Gastrocnemius medialis (tissue), 4 donors: ENCODE measurements at regions not wholly inside any gene's neighbourhood (a gene's known extent, or its start where the extent isn't known, plus 50 kb on each side); places are given as distances from the start of the nearest gene placed in this dataset.

Experiments
- ATAC-seq, 2 donors: fragments of 150-250 bp; one replicate each; pipeline ENCODE4 v1.9.1; 2016
- DNase-seq, 2 donors: peaks; one replicate each; pipeline ENCODE4 v3.0.0-alpha.2; 2019
- H3K27ac ChIP-seq, 4 donors: fragments of 200-600 bp; sonication (generic); 1 replicate in 1 of 4; 2 replicates in 3 of 4; pipeline ENCODE4 v1.5.1; 2016 to 2018; ENCODE audit warnings: mild to moderate bottlenecking in 2 of 4, moderate library complexity in 1 of 4
- H3K27me3 ChIP-seq, 3 donors: fragments of 200-600 bp; sonication (generic) in 2 of 3; 1 replicate in 1 of 3; 2 replicates in 2 of 3; pipeline versions ENCODE4 v1.5.1 to v1.6.0; 2016 to 2019; ENCODE audit warnings: mild to moderate bottlenecking in 1 of 3, moderate library complexity in 1 of 3
- H3K36me3 ChIP-seq, 2 donors: fragments of 200-600 bp; sonication (generic) in 1 of 2; one replicate each; pipeline ENCODE4 v1.5.1; 2017 to 2018
- H3K4me1 ChIP-seq, 2 donors: fragments of 200-600 bp; sonication (generic) in 1 of 2; one replicate each; pipeline ENCODE4 v1.5.1; 2016 to 2017; ENCODE audit warnings: mild to moderate bottlenecking in 2 of 2
- H3K4me3 ChIP-seq, 4 donors: fragments of 200-600 bp; sonication (generic) in 3 of 4; 1 replicate in 1 of 4; 2 replicates in 3 of 4; pipeline ENCODE4 v1.5.1; 2016 to 2019; ENCODE audit warnings: mild to moderate bottlenecking in 2 of 4
- H3K9me3 ChIP-seq, 3 donors: fragments of 200-600 bp; sonication (generic) in 2 of 3; 1 replicate in 1 of 3; 2 replicates in 2 of 3; pipeline ENCODE4 v1.5.1; 2016 to 2019
- CTCF ChIP-seq, 5 experiments: fragments of 450-650 bp in 3 of 5; fragments of 200-600 bp in 2 of 5; sonication (generic) in 2 of 5; IDR thresholded peaks in 4 of 5; conservative IDR thresholded peaks in 1 of 5; 1 replicate in 4 of 5; 2 replicates in 1 of 5; pipeline ENCODE4 v1.5.1; 2016 to 2019; ENCODE audit warnings: antibody characterized with exemption in 5 of 5, mild to moderate bottlenecking in 3 of 5, moderate library complexity in 3 of 5
- POLR2A ChIP-seq, 2 donors: fragments of 450-650 bp; IDR thresholded peaks; one replicate each; pipeline ENCODE4 v1.6.1; 2017; ENCODE audit warnings: antibody characterized with exemption in 2 of 2, mild to moderate bottlenecking in 2 of 2, moderate library complexity in 2 of 2
- in situ Hi-C, 4 donors: fragments of 200-750 bp; cut with MboI; loops; one replicate each; pipeline versions ENCODE4 v1.15.0 to v1.8.0; 2017; ENCODE audit warnings: low sequenced_read_pairs in 4 of 4
- intact Hi-C: fragments of 100-400 bp; cut with DNase I; formaldehyde crosslinking; loops from one replicate; pipeline ENCODE4 v1.15.1; 2023; ENCODE audit warnings: low total_unique reads

GRCh38 chr11:127126986-127127385, 126.4 kb upstream of the KIRREL3 start:
- no peak for TF ChIP-seq CTCF (IDR thresholded peaks at IDR 0.05 in 4 of 5, conservative IDR thresholded peaks at IDR 0.05 in 1 of 5)
- TF ChIP-seq POLR2A (IDR thresholded peaks at IDR 0.05): no peak
- intact Hi-C loops: no loop called here
- Histone ChIP-seq H3K36me3 (no peaks in the 10 kb centered on the region), H3K27me3 (no peaks in the 10 kb centered on the region), H3K9me3 (no peaks in the 10 kb centered on the region), H3K4me3 (no peak overlapping the region), H3K4me1 (no peaks in the 10 kb centered on the region), H3K27ac (no peak overlapping the region)
- ATAC-seq: no peak
- in situ Hi-C loops: no loop called here
- no peak for DNase-seq

GRCh38 chr11:127119356-127119755, 118.8 kb upstream of the KIRREL3 start:
- Histone ChIP-seq H3K36me3 (no peaks in the 10 kb centered on the region), H3K27ac (no peak overlapping the region)

GRCh38 chr11:127118811-127119210, 118.2 kb upstream of the KIRREL3 start:
- no peak for DNase-seq
- no peak for TF ChIP-seq POLR2A (IDR thresholded peaks at IDR 0.05)
- no peak for TF ChIP-seq CTCF (IDR thresholded peaks at IDR 0.05 in 4 of 5, conservative IDR thresholded peaks at IDR 0.05 in 1 of 5)
- Histone ChIP-seq H3K27me3 (no peaks in the 10 kb centered on the region), H3K27ac (no peak overlapping the region), H3K36me3 (no peaks in the 10 kb centered on the region), H3K9me3 (no peaks in the 10 kb centered on the region), H3K4me3 (no peak overlapping the region), H3K4me1 (no peaks in the 10 kb centered on the region)
- intact Hi-C loops (no loop called here), in situ Hi-C loops (no loop called here)
- ATAC-seq: no peak

More at GRCh38 chr11:127119356-127119755, 118.8 kb upstream of the KIRREL3 start:
- intact Hi-C loops: no loop called here
- no peaks in the 10 kb centered on the region for H3K9me3 ChIP-seq
- in situ Hi-C loops: no loop called here
- H3K27me3 ChIP-seq: no peaks in the 10 kb centered on the region
- ATAC-seq (no peak), DNase-seq (no peak)
- no peak for TF ChIP-seq CTCF (IDR thresholded peaks at IDR 0.05 in 4 of 5, conservative IDR thresholded peaks at IDR 0.05 in 1 of 5)
- TF ChIP-seq POLR2A (IDR thresholded peaks at IDR 0.05): no peak
- no peaks in the 10 kb centered on the region for H3K4me1 ChIP-seq
- H3K4me3 ChIP-seq: no peak overlapping the region

GRCh38 chr11:127117231-127117739, 116.7 kb upstream of the KIRREL3 start:
- DNase-seq (no peak), ATAC-seq (no peak)
- TF ChIP-seq CTCF (IDR thresholded peaks at IDR 0.05 in 4 of 5, conservative IDR thresholded peaks at IDR 0.05 in 1 of 5) (no peak), POLR2A (IDR thresholded peaks at IDR 0.05) (no peak)
- in situ Hi-C loops (no loop called here), intact Hi-C loops (no loop called here)
- Histone ChIP-seq H3K36me3 (no peaks in the 10 kb centered on the region), H3K4me1 (no peaks in the 10 kb centered on the region), H3K27me3 (no peaks in the 10 kb centered on the region), H3K4me3 (no peak overlapping the region), H3K27ac (no peak overlapping the region), H3K9me3 (no peaks in the 10 kb centered on the region)

GRCh38 chr11:127115844-127116243, 115.3 kb upstream of the KIRREL3 start:
- Histone ChIP-seq H3K4me1 (no peaks in the 10 kb centered on the region), H3K36me3 (no peaks in the 10 kb centered on the region), H3K9me3 (no peaks in the 10 kb centered on the region), H3K27ac (no peak overlapping the region), H3K27me3 (no peaks in the 10 kb centered on the region), H3K4me3 (no peak overlapping the region)
- DNase-seq (no peak), ATAC-seq (no peak)
- intact Hi-C loops (no loop called here), in situ Hi-C loops (no loop called here)
- no peak for TF ChIP-seq POLR2A (IDR thresholded peaks at IDR 0.05)
- no peak for TF ChIP-seq CTCF (IDR thresholded peaks at IDR 0.05 in 4 of 5, conservative IDR thresholded peaks at IDR 0.05 in 1 of 5)
